Activated T-helper 1 cell treated with anti-CD3 and anti-CD28 coated beads, Interleukin-2, amount 50 U/mL, for 16 hours (primary cell): ENCODE measurements at regions not wholly inside any gene's neighbourhood (a gene's known extent, or its start where the extent isn't known, plus 50 kb on each side); places are given as distances from the start of the nearest gene placed in this dataset.

Source experiments
- DNase-seq, 2 donors: peaks; one replicate each; pipeline ENCODE4 v3.0.0-alpha.2; 2020; ENCODE audit warnings: low read depth in 1 of 2, low spot score in 1 of 2

DNA sequence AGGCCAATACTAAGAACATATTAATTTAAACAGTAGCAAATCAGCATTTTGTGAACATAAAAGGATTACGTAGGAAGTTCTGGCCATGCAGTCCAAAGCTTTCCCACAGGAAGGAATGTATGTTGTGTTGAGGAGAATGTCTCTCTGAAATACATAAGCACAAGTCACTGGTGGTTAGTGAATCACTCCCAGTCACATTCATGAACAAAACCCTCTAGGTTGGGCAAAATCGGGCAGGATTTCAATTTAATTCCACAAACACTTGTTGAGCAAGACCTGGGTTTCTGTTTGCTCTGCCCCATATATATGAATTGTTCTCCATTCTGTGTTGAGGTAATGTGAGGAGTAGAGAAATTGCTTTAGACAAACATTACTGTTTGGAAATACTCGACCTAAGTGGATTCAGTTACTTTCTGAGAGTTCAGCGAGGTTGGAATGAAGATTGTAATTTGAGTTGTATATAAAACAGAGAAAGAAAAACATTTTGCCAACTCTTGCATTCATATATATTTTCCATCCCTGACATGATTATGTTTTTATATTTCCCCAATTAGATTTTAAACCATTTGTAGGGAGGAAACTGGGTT lies 127.6 kb upstream of the RPS23 start:
- no peak for DNase-seq

DNA sequence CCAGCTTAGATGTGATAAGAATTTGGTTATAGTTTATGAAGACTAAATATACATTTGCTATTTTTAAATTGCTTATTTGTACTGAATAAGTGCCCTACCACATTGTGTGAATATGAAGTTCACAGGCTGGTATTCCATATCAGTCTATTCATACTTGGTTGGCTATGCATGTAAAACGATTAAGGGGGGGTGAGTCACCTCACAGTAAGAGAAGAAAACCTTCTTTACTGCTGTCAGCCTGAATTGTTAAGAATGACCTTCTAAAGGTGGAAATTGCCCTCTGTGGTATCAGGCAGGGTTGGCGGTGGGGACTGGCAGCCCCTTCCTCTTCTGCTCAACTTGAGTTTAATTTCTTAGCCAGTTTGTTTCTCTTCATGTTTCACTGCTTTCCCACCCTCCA lies 127.0 kb upstream of the RPS23 start:
- DNase-seq = no peak

DNA sequence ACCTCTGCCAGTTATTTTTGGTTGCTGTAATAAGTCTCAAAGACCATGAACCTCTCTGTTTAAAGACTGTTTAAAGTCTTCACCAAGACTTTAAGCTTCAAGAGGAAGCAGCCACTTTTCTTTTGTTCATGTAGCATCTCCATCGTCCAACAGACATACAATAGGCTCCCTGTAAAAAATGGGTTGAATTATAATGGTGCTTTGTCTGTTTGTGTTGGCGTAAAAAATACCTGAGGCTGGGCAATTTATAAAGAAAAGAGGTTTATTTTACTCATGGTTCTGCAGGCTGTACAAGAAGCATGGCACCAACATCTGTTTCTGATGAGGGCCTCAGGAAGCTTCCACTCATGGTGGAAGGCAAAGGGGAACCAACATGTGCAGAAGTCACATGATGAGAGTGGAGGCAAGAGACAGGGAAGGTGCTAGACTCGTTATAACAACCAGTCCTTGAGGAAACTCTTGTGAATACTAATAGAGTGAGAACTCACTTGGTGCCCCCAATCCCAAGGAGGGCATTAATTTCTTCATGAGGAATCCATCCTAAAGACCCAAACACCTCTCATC lies 126.3 kb upstream of the RPS23 start:
- DNase-seq = no peak

DNA sequence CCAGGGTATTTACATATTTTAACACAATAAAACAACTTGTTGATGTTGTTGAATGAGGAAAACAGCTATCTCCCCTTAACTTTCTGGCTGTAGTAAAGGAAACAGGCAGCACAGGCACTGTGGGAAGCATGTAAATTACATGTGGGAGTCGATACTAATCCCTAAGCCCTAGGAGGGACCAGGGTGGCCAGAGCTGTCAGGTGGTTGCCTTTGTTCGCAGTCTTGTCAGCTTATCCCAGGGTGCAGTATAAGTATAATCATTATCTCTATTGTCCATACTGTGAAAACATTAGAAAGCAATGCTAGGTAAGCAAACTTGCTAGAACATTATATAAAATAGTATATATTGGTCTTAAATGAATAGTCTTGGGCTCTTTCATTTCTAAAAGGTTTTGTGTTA lies 125.6 kb upstream of the RPS23 start:
- DNase-seq = no peak

DNA sequence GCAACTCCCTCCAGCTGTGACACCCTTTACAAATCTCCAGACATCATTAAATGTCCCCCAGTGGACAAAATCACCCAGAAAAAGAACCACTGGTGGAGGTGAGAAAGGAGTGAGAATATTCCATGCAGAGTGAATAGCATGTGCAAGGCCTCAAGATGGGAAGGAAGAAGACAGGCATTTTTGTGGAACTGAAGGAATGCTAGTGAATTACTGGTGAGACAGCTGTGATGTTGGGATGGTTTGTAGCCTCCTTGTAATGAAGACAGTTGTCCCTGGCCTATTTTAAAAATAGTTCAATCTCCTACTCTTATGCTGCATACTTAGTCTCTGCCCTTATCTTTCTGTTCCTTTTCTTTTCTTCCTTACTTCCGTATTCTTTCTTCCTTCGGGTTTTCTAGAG lies 124.9 kb upstream of the RPS23 start:
- DNase-seq = no peak

DNA sequence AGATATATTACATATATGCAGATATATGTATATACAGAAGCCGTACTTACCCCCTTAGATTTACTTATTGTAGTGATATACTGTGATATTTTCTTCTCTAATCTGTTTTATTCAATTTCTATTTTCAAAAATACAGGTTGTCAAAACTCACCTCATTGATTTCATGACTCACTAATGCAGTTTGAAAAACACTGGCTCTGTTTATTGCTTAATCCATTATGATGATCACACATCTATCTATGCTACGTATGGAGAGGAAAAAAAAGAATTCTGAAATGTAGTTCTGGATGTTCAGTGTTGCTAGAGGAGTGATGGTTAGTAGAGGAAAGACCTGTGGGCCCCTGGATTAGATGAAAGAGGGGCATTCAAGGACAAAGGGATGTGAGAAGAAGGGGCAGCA lies 121.0 kb upstream of the RPS23 start:
- DNase-seq = no peak

DNA sequence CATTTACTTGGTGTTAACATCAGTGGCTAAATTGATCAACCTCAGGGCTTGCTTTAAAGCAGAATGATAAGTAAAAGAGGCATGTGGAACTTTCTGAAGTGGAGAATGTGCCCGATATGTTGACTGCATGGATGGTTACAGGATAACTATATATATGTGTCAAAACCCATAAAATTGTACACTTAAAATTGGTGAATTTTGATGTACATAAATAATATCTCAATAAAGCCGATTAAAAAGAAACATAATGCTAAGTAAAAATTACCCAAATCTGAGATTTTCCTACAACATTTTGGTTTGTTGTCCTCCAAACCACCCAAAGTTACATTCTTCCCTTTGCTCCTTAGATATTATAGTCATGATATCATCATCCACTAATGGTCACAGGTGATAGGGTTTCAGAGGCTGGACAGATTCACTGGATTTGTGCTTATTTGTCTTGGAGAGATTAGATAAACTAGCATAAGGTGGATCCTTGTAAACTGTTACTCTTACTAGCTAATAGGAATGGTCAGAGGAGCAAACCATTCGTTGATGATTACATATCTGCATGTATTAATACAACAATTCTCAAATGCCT lies 119.7 kb upstream of the RPS23 start:
- no peak for DNase-seq

DNA sequence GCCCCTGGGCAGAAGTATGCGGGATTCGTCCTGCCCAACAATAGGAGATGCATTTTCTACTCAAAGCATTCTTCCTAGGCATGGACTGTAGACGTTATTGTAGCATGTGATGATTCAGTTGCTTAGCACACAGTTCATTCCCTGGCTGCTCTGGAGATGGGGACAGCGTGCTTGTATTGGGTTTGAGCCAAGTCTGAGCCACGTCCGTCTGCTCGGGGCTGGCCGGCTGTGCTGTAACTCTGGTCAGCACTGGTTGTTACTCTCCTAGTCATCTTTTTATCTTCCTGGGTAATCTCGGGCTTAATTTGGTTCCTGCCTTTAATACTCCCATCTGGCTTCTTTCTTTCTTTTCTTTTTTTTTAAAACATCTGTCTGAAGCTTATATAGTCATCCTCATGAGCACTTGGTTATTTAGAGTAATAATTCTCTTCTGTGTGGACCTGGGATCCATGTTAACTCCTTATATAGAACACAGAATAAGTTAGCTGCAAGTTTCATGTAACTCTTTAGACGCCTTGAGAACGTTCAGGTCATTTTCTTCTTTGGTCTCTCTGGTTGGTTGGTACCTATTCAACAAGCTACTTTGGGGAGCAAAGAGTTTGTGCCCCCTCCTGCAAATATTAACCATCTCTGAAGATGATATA lies 118.8 kb upstream of the RPS23 start:
- DNase-seq = no peak

DNA sequence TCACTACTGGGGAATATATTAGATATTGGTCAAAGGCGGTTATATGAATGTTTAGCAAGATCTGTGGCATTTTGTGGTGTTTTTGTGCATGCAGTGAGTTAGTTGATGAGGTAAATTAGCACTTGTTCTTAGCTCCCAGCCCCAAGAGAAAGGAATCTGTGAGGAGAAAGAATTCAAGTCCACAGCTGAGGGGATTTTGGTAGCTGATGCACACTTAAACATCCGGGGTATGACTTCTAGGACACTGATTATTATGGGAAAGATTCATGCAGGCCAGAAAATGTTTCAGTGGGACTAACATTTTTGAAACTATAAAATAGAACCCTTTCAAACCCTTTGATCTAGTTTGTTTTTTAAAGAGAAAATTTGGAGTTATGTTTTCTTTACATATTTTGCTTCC lies 118.2 kb upstream of the RPS23 start:
- DNase-seq = no peak

DNA sequence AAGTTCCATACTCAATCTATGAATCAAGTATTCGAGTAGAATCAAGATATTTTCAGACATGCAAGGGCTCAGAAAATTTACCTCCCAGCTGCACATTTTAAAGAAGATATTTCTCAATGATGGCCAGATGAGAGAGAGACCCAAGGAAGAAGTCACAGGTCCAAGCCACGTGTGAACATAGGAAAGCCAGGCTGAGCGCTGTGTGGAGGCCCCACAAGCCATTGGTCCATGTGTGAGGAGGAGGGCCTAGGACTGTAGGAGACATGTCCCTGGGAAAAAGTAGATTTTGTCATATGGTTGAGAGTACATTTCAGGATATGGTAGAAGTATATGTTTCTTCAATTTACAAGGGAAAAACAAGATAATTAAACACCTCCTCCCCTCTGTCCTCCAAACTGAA lies 115.8 kb upstream of the RPS23 start:
- no peak for DNase-seq

DNA sequence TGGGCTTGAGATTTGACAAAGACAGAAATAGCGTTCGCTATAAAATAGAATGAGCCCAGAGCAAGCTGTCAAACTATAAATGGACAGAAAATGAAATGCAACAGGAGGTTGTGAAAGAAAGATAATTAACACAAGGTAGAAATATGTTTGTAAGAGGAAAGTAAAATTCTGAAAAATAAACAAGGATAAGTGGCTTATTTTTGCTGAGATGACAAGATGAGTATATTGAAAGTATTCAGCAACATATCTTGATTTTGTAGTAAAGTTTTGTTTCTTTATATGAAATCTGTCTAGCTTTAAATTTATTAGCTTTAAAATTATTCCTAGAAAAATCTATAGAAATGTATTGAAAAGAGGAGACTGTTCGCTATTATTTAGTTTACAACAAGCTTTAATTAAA lies 111.9 kb upstream of the RPS23 start:
- no peak for DNase-seq

DNA sequence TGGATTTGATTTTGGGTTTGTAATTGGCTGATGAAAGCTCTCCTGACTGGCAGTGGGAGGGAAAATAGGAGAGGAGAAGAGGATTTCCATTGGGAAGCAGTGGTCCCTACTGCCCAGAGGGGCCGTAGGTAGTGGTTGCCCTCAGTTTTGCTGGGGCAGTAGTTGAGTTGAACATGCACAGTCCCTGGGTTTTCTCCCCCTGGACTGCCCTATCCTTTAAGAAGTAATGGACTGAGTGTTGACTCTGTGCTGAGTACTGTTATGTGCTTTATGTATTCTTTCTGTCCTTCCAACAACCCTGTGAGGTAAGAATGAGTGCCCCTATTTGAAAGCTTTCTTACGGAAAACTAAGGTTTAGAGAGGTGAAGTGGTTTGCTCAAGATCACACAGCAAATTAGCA lies 111.2 kb upstream of the RPS23 start:
- no peak for DNase-seq

DNA sequence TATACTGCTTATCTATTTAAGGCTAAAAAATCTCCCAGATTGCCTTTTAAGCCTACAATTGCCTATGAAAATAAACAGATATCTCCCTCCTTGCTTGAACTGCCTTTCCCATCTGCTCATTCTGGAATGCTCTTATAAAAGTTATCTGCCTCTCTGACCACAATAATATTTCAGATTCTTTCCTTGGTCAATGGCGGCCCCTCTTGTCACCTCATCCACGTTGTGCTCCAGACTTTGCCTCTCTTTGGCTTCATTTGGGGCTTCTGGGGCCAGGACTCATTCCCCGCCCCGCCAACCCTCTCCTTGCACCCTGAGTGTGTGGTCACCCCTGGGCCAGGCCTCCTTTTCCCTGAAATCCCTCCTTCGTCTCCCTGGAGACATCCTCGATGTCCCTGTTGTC lies 110.0 kb upstream of the RPS23 start:
- DNase-seq = no peak

DNA sequence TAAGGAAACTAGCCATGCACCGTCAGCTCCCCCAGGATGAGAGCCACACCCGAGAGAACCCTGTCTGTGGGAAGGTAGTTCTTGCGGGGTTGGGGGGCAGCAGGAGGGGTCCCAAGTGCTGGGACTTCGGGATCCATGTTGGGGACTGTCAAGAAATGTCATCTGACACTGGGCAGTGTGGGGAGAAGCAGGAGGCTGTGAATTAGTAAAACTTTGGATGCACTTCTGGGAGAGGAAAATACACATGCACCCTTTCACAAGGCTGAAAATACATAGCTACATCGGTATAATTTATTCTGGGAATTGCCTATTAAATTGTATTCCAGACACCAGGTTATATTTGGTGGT lies 109.6 kb upstream of the RPS23 start:
- no peak for DNase-seq

DNA sequence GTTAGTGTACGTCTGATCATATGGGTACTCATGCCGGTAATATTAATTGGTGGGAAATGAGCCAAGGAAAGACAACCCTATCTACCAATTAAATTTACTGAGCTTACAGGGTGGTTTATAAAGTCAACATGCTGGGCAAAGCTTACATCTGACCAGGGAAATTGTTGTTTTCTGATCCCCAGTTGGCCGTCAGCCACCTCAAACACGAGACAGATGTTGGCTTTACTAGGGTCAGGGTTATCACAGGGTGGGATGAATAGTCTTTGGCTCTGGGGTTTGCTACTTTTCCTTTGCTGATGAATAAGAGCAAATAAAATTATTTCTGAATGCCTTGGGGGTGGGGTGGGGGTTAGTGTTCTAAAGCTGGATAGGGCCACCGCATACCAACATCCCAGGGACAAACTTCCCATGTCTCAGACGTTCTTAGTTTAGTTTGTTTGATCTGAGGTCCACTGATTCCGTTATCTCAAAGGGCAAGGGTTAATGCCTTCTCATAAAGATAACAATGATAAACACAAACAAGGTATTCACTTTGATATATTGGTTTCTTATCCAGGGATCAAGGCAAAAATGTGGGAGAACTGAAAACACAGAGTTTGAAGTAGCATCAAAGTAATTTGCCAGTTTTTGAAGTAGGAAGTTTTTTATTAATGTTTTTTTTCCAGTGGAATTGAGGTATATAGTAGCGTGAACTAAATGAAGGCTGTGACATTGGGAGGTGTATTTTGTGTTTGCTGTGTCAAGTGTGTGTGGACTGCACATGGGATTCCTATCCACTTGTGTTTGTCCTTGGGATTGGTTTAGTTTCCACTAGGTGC lies 109.1 kb upstream of the RPS23 start:
- no peak for DNase-seq

DNA sequence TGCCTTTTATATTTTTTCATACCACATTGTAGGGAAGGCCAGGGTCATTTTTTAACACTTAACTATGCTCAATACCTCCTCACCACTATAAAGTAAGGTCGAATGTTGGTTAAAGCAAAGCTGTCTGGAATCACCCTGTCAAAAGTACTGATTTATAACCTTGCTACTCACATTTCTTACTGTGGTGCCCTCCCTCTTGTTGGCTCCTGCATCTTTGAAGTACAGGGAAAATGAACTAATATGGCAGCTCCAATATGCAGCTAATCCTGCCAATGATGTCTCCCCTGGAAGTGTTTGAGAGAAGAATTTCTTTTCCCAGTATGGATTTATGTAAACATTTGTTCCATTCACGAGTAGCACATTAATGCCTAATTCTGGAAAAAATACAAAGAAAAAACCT lies 108.4 kb upstream of the RPS23 start:
- DNase-seq = no peak

DNA sequence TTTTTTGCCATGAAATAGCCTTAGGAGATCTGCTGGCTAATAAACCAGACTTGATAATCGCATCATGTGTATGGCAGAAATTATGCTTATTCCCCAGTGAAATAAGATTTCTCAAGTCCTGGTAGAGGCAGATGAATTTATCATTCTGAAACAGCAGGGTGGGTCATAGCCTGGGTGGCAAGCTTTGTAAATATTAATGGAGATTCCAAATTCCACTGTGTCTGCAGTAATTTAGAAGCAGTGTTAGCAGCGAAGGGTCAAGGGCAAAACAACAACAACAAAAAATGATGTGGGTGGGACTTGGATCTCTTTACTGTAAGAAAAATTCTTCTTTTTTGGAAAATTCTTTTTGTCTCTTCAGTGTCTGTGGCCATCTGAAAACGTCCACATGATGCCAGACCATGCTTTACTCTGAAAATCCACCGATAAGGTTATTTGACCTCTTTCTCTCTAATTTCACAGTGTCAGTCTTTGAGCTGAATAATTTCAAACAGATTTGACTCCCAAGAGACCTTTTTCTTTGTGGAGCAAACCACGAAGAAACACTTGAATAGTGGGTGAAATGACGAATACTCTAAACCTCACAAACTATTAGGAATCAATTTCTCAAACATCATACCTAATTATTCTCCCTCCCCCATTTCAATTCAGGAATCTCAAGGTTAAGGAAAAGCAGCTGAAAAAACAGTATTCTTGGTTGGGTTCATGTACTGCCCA lies 106.0 kb upstream of the RPS23 start:
- no peak for DNase-seq

DNA sequence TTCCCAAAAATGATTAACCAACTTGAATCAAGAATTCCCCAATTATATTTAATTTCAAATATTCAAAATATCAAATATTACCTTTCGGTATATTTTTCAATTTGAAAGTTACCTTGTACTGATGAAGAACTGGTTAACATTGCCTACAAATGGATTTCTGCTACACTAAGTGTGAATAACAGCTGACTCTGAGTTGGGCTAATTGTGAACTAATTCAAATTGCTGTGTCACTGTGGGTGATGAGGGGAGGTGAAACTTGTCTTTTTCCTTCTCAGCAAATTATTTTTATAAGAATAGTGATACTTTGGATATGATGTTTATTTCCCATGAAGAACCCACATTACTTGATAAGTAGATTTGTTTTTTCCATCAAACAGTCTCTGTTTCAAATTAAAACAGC lies 103.4 kb upstream of the RPS23 start:
- no peak for DNase-seq

DNA sequence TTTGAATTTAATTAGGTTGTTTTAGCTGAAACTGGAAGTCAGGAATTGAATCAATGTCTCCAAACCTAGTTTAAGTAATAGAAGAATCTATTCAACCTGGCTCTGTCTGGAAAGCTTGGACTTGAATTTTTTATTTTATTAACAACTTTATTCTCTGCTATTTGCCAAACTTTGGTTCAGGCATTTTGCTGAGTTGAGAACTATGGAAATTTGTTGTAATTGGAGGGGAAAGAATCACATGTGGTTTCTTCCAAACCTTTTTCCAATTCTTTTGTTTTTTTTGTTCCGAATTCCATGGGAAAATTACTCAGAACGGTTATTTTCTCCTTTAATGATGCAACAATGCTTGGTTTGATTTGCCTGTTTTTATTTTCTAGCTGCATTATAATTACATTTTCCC lies 98.2 kb upstream of the RPS23 start:
- no peak for DNase-seq

DNA sequence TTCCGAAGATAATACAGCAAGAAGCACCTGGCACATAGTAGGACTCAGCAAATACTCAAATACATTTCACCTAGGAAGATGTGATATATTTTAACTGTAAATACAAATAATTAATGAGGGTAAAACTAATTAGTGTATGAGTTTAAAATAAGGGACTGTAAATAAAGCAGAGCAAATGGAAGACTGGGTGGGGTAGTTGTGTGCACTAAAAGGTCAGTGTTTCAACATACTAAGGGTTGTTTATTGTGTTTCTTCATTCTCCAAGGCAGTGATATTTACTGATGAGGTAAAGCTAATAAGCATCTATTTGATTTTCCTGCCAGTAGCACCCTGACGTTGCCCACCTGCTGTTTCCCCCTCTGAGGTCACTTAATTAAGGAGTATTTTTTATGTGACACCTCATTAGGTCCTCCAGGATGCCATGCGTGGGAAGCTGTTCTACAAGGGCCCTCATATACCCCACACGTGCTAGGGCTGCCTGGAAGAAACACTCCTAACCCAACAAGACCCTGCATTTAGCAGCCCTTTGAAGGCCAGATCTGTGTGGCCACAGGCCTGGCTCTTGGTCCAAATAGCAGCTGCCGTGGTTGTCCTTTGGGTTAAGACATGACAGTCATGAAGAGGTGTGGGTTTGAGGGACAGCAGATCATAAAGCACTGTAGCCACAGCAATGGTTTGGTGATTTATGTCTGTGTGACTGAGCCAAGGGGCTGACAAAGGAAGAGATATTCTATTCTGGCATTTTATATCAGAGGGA lies 97.5 kb upstream of the RPS23 start:
- DNase-seq = no peak

DNA sequence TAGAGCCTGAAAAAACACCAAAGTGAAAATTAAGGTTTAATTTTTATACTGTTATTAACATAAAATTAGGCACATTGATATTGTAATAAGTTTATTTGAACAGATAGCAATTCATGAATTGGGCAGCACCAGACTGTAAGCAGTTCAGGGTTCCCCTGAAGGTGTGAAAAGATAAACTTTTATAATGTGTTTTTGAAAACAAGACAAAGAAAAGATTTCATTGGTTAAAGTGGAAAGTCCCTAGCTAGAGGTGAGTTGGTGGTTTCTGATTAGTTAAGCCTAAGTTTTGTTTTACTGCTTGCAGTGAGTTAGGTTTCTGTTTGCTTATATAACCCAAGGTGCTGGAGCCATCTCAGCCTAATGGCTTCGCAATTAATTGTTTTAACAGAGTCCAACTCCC lies 96.5 kb upstream of the RPS23 start:
- DNase-seq = no peak
